Fibroblast of the aortic adventitia (primary cell): ENCODE measurements at regions not wholly inside any gene's neighbourhood (a gene's known extent, or its start where the extent isn't known, plus 50 kb on each side); places are given as distances from the start of the nearest gene placed in this dataset.

Experiments used
- DNase-seq: peaks from one replicate; pipeline ENCODE4 v3.0.0-alpha.2; 2010; ENCODE audit warnings: low read depth
- H3K4me3 ChIP-seq: 2 replicates; pipeline ENCODE4 v1.5.1; 2011; ENCODE audit warnings: low read depth, mild to moderate bottlenecking, control low read depth, low read length, moderate library complexity
- TF ChIP-seq, protein P1 (sequence below): IDR thresholded peaks from 2 replicates; pipeline ENCODE4 v1.5.1; 2011; ENCODE audit warnings: mild to moderate bottlenecking, low read length, control low read depth, inconsistent platforms; ENCODE audit not compliant: insufficient read depth

DNA sequence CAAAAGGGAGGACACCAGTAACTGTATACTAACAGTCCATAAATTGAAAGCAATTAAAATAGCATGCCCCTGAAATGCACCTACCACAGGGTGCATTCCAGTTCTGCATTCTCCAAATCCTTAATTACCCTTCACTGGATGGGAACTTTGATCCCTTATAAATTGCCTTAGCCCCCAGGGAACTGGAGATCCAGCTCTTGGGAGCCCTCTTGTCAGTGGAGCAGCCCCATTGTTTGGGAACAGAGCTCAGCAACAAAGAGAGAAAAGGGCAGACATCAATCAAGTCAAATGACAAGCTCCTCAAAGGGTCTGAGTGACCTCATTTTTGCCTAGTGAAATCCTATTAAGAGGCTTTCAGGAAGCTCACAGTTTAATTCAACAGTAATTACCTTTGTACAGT lies 472.6 kb downstream of the XPNPEP1 start:
- TF ChIP-seq, protein P1, sequence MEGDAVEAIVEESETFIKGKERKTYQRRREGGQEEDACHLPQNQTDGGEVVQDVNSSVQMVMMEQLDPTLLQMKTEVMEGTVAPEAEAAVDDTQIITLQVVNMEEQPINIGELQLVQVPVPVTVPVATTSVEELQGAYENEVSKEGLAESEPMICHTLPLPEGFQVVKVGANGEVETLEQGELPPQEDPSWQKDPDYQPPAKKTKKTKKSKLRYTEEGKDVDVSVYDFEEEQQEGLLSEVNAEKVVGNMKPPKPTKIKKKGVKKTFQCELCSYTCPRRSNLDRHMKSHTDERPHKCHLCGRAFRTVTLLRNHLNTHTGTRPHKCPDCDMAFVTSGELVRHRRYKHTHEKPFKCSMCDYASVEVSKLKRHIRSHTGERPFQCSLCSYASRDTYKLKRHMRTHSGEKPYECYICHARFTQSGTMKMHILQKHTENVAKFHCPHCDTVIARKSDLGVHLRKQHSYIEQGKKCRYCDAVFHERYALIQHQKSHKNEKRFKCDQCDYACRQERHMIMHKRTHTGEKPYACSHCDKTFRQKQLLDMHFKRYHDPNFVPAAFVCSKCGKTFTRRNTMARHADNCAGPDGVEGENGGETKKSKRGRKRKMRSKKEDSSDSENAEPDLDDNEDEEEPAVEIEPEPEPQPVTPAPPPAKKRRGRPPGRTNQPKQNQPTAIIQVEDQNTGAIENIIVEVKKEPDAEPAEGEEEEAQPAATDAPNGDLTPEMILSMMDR: no peak
- no peak overlapping the region for H3K4me3 ChIP-seq
- DNase-seq: no peak

DNA sequence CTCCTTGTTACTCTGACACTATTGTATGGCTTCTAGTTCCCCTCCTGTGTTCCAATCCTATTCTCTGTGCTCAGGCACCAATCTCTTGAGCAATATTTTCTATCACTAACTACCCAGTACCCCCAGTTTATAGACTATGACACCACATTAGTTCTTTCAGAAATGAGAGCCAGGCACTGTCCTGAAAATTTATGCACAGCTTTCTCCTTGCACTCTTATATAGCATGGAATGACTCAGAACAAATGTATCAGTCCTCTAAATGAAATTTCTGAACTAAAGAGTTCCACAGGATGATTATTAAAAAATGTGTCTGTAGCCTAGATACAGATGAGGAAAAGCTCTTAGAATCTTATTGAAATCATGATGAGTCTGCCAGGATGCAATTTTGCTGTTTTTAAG lies 489.9 kb downstream of the XPNPEP1 start:
- no peak overlapping the region for H3K4me3 ChIP-seq
- TF ChIP-seq, protein P1: no peak
- no peak for DNase-seq

GRCh38 chr10:109432281-109432680 lies 491.0 kb downstream of the XPNPEP1 start:
- H3K4me3 ChIP-seq: no peak overlapping the region
- TF ChIP-seq, protein P1: no peak
- no peak for DNase-seq

- no peak overlapping the region for H3K4me3 ChIP-seq
- DNase-seq: no peak
- TF ChIP-seq, protein P1: no peak
Observed at GRCh38 chr10:109430799-109431198, 492.5 kb downstream of the XPNPEP1 start.

- peak; percentile 87 for DNase-seq
- no peak overlapping the region for H3K4me3 ChIP-seq
- TF ChIP-seq, protein P1: no peak
Observed at GRCh38 chr10:109430043-109430760, 493.1 kb downstream of the XPNPEP1 start.

DNA sequence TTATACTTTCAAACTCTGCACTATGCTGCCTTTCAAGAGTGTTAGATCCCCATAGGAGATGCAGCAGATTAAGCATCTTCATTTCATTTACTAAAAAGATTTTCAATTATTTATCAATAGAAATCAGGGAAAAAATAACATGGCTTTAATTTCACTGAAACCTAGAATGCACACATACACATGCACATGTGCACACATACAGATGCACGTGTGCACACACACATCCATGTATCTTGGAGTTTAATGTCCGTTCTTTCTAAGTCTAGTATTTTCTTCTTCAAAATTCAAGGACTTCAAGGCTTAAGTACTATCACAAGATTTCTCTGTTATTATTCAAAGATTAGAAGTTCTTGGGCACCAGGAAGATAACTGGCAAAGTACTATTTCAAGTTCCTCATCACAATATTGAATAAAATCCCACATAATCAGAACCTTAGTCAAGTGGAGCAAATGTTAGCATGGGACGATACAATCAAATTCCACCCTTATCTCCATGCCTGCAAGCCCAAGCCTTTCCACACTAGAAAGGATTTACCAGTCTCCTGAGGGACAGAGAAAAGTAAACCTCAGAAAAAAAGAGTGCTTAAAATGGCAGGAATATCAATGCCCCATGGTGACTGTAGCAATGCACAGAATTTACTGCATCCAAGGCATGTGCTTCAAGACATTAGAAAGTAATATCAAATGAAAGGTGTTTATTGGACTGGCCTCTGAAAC lies 494.4 kb downstream of the XPNPEP1 start:
- TF ChIP-seq, protein P1: no peak
- peak; percentile 20 for DNase-seq
- H3K4me3 ChIP-seq: no peak overlapping the region
